Ishikawa (cell line): ENCODE measurements at regions not wholly inside any gene's neighbourhood (a gene's known extent, or its start where the extent isn't known, plus 50 kb on each side); places are given as distances from the start of the nearest gene placed in this dataset.

Experiments
- CEBPB ChIP-seq: IDR thresholded peaks from 2 replicates; pipeline ENCODE4 v1.6.1; 2012
- CREB1 ChIP-seq: IDR thresholded peaks from 2 replicates; pipeline ENCODE4 v1.6.1; 2012; ENCODE audit warnings: low read depth
- EGR1 ChIP-seq: IDR thresholded peaks from 2 replicates; pipeline ENCODE4 v1.6.1; 2012
- EP300 ChIP-seq: IDR thresholded peaks from 2 replicates; pipeline ENCODE4 v1.6.1; 2012; ENCODE audit warnings: borderline replicate concordance
- FOXM1 ChIP-seq: IDR thresholded peaks from 2 replicates; pipeline ENCODE4 v1.6.1; 2012; ENCODE audit warnings: low read depth, borderline replicate concordance
- NFIC ChIP-seq: IDR thresholded peaks from 2 replicates; pipeline ENCODE4 v1.6.1; 2012
- RAD21 ChIP-seq: IDR thresholded peaks from 2 replicates; pipeline ENCODE4 v1.6.1; 2012; ENCODE audit warnings: low read depth
- TAF1 ChIP-seq: IDR thresholded peaks from 2 replicates; pipeline ENCODE4 v1.6.1; 2012; ENCODE audit warnings: low read depth, mild to moderate bottlenecking
- TCF12 ChIP-seq: IDR thresholded peaks from 2 replicates; pipeline ENCODE4 v1.6.1; 2012; ENCODE audit warnings: low read depth
- TEAD4 ChIP-seq: IDR thresholded peaks from 2 replicates; pipeline ENCODE4 v1.6.1; 2012
- YY1 ChIP-seq: IDR thresholded peaks from 2 replicates; pipeline ENCODE4 v1.6.1; 2012; ENCODE audit warnings: low read depth
- ZBTB7A ChIP-seq: IDR thresholded peaks from 2 replicates; pipeline ENCODE4 v1.6.1; 2012; ENCODE audit warnings: low read depth
- TF ChIP-seq, protein P1 (sequence below): IDR thresholded peaks from 2 replicates; pipeline ENCODE4 v1.6.1; 2012
- TF ChIP-seq, protein P2 (sequence below): IDR thresholded peaks from 2 replicates; pipeline ENCODE4 v1.6.1; 2012
- TF ChIP-seq, protein P3 (sequence below): IDR thresholded peaks from 2 replicates; pipeline ENCODE4 v1.6.1; 2012; ENCODE audit warnings: low read depth, mild to moderate bottlenecking

DNA sequence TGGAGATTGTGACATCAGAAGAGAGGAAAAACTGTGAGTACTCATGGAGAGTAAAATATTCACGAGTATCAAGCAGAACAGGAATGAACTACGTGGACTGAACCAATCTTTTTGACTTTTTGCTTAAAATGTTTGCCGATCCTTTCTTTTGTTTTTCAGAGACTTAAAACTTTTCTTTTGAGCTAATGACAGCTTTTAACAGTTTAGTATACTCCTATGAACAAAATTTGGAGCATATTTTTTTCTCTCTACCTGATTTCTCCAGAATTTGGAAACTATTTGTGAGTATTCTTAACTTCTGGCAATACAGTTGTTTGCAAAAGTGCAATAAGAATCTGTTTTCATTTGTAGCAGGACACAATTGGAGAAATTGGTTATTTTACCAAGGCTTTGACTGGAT lies 786.3 kb downstream of the SORCS1 start:
- TF ChIP-seq, protein P1, sequence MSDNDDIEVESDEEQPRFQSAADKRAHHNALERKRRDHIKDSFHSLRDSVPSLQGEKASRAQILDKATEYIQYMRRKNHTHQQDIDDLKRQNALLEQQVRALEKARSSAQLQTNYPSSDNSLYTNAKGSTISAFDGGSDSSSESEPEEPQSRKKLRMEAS = no peak
- TF ChIP-seq YY1 (no peak), NFIC (no peak), CEBPB (no peak), EGR1 (no peak), RAD21 (no peak), TAF1 (no peak), FOXM1 (no peak), ZBTB7A (no peak), EP300 (no peak), CREB1 (no peak), TCF12 (no peak)
- TF ChIP-seq, protein P2, sequence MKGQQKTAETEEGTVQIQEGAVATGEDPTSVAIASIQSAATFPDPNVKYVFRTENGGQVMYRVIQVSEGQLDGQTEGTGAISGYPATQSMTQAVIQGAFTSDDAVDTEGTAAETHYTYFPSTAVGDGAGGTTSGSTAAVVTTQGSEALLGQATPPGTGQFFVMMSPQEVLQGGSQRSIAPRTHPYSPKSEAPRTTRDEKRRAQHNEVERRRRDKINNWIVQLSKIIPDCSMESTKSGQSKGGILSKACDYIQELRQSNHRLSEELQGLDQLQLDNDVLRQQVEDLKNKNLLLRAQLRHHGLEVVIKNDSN = no peak
- TF ChIP-seq, protein P3, sequence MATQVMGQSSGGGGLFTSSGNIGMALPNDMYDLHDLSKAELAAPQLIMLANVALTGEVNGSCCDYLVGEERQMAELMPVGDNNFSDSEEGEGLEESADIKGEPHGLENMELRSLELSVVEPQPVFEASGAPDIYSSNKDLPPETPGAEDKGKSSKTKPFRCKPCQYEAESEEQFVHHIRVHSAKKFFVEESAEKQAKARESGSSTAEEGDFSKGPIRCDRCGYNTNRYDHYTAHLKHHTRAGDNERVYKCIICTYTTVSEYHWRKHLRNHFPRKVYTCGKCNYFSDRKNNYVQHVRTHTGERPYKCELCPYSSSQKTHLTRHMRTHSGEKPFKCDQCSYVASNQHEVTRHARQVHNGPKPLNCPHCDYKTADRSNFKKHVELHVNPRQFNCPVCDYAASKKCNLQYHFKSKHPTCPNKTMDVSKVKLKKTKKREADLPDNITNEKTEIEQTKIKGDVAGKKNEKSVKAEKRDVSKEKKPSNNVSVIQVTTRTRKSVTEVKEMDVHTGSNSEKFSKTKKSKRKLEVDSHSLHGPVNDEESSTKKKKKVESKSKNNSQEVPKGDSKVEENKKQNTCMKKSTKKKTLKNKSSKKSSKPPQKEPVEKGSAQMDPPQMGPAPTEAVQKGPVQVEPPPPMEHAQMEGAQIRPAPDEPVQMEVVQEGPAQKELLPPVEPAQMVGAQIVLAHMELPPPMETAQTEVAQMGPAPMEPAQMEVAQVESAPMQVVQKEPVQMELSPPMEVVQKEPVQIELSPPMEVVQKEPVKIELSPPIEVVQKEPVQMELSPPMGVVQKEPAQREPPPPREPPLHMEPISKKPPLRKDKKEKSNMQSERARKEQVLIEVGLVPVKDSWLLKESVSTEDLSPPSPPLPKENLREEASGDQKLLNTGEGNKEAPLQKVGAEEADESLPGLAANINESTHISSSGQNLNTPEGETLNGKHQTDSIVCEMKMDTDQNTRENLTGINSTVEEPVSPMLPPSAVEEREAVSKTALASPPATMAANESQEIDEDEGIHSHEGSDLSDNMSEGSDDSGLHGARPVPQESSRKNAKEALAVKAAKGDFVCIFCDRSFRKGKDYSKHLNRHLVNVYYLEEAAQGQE = no peak

DNA sequence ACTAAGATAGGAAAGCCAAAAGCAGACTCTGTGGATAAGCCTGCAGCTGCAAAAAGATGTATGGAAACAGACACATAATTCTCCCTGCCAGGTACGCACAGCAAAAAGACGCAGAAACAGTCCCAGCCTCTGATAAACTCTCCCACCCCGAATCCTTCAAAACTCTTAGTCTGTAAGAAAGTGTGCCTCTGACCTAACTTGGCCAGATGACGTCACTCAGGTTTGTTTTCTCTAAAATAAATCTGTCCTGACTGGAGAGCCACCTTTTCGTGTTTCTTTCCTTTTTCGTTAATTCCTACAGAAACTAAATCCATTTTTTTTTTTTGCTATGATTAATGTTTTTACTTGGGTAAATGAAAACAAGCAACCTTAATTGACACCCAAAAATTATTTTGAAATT lies 793.8 kb downstream of the SORCS1 start:
- no peak for TF ChIP-seq RAD21
- TF ChIP-seq, protein P1 = no peak
- no peak for TF ChIP-seq FOXM1
- TF ChIP-seq CREB1 = no peak
- TF ChIP-seq, protein P2 = no peak
- no peak for TF ChIP-seq NFIC
- no peak for TF ChIP-seq TCF12
- TF ChIP-seq EGR1 = no peak
- TF ChIP-seq CEBPB = no peak
- no peak for TF ChIP-seq TAF1
- TF ChIP-seq YY1 = no peak
- TF ChIP-seq TEAD4 = no peak
- no peak for TF ChIP-seq ZBTB7A
- TF ChIP-seq, protein P3 = no peak

DNA sequence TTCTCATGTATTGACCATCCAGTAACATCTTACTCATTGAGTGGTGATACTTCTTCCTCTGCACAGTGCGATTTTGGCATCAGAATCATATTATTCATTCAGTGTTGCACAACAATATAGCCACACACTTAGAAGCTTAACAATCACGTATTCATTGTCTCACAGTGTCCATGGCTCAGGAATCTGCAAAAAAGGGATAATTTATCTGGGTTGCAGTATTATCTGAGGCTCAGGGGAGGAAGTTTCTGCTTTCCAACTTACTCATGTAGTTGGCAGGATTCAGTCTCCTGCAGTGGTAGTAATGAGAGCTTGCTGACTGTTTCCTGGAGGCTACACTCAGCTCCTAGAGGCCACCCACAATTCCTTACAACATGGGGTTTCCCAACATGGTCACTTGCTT lies 803.6 kb downstream of the SORCS1 start:
- TF ChIP-seq CREB1 (no peak), FOXM1 (no peak), ZBTB7A (no peak), TAF1 (no peak), YY1 (no peak), TEAD4 (no peak), NFIC (no peak), EGR1 (no peak), RAD21 (no peak), EP300 (no peak), CEBPB (no peak), TCF12 (no peak)
- TF ChIP-seq, protein P2 = no peak
- TF ChIP-seq, protein P3 = no peak
- TF ChIP-seq, protein P1 = no peak

DNA sequence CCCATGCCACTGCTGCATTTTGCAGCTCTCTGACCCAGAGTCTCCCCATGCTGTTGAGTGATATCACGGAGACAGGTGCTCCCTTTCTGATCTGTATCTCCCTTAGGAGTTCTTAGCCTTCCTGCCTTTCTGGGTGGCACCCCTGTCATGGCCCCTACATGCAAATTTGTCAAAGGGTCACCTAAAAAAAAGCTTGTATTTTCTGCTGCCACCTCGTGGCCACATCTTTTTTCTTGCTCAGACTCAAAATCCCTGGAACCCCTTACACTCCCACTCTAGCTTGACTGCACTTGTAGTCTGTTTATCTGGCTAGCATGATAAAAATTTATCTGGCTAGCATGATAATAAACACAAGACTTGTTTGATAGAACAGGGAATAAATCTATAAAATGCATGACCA lies 809.1 kb downstream of the SORCS1 start:
- TF ChIP-seq EP300 (no peak), EGR1 (no peak), CREB1 (no peak), TAF1 (no peak), CEBPB (no peak), TEAD4 (no peak), ZBTB7A (no peak), FOXM1 (no peak), RAD21 (no peak), NFIC (no peak), TCF12 (no peak), YY1 (no peak)
- TF ChIP-seq, protein P2 = no peak
- TF ChIP-seq, protein P3 = no peak
- TF ChIP-seq, protein P1 = no peak
